SJSA1 (cell line): ENCODE measurements at regions not wholly inside any gene's neighbourhood (a gene's known extent, or its start where the extent isn't known, plus 50 kb on each side); places are given as distances from the start of the nearest gene placed in this dataset.
A peak's percentile ranks its signal among the peaks of the same experiment; 100 is the strongest.

Experiments
- DNase-seq, 2 experiments: peaks; one replicate each; pipeline ENCODE4 v3.0.0-alpha.2; 2015 to 2020; ENCODE audit warnings: low spot score in 2 of 2, low read depth in 1 of 2
- H3K27ac ChIP-seq: fragments of 250-450 bp; sonication (Bioruptor Pico); 2 replicates; pipeline ENCODE4 v1.5.1; 2020; ENCODE audit warnings: mild to moderate bottlenecking, moderate library complexity
- H3K27me3 ChIP-seq: fragments of 250-450 bp; sonication (Bioruptor Pico); replicated peaks from 2 replicates; pipeline ENCODE4 v1.5.1; 2020; ENCODE audit warnings: mild to moderate bottlenecking, moderate library complexity
- H3K36me3 ChIP-seq: fragments of 250-450 bp; sonication (Bioruptor Pico); 2 replicates; pipeline ENCODE4 v1.5.1; 2020; ENCODE audit warnings: mild to moderate bottlenecking
- H3K4me1 ChIP-seq: fragments of 250-450 bp; sonication (Bioruptor Pico); replicated peaks from 2 replicates; pipeline ENCODE4 v1.6.1; 2021; ENCODE audit warnings: mild to moderate bottlenecking
- H3K4me3 ChIP-seq: fragments of 250-450 bp; sonication (Bioruptor Pico); 2 replicates; pipeline ENCODE4 v1.5.1; 2020; ENCODE audit warnings: mild to moderate bottlenecking
- H3K9me3 ChIP-seq: fragments of 250-450 bp; sonication (Bioruptor Pico); replicated peaks from 2 replicates; pipeline ENCODE4 v1.5.1; 2020; ENCODE audit warnings: mild to moderate bottlenecking

GRCh38 chr7:155219947-155220769, 77.5 kb upstream of the INSIG1 start:
- Histone ChIP-seq H3K9me3 (no peaks in the 10 kb centered on the region), H3K27me3 (peaks cover 5% of the 10 kb centered on the region; the same call in 1 of the 2 replicates), H3K36me3 (no peaks in the 10 kb centered on the region), H3K4me3 (no peak overlapping the region), H3K4me1 (peaks cover 9% of the 10 kb centered on the region), H3K27ac (no peak overlapping the region)
- no peak for DNase-seq

- Histone ChIP-seq H3K36me3 (no peaks in the 10 kb centered on the region), H3K4me1 (peaks cover 9% of the 10 kb centered on the region), H3K4me3 (no peak overlapping the region), H3K9me3 (no peaks in the 10 kb centered on the region), H3K27me3 (peaks cover 5% of the 10 kb centered on the region; the same call in 1 of the 2 replicates), H3K27ac (no peak overlapping the region)
- no peak for DNase-seq
These were observed 76.8 kb upstream of the INSIG1 start for GRCh38 chr7:155220903-155221302.

GRCh38 chr7:155221547-155221946, 76.1 kb upstream of the INSIG1 start:
- no peak for DNase-seq
- Histone ChIP-seq H3K4me1 (peaks cover 9% of the 10 kb centered on the region), H3K4me3 (no peak overlapping the region), H3K36me3 (no peaks in the 10 kb centered on the region), H3K27me3 (peaks cover 5% of the 10 kb centered on the region; the same call in 1 of the 2 replicates), H3K27ac (no peak overlapping the region), H3K9me3 (no peaks in the 10 kb centered on the region)

- no peaks in the 10 kb centered on the region for H3K36me3 ChIP-seq
- no peaks in the 10 kb centered on the region for H3K9me3 ChIP-seq
- peaks cover 5% of the 10 kb centered on the region; the same call in 1 of the 2 replicates for H3K27me3 ChIP-seq
- no peak overlapping the region for H3K4me3 ChIP-seq
- no peak overlapping the region for H3K27ac ChIP-seq
- H3K4me1 ChIP-seq, result peaks cover 9% of the 10 kb centered on the region
- DNase-seq, result no peak
These were observed 75.6 kb upstream of the INSIG1 start for GRCh38 chr7:155222061-155222460.

- H3K4me3 ChIP-seq, result no peak overlapping the region
- H3K4me1 ChIP-seq, result peaks cover 9% of the 10 kb centered on the region
- peaks cover 5% of the 10 kb centered on the region; the same call in 1 of the 2 replicates for H3K27me3 ChIP-seq
- no peak overlapping the region for H3K27ac ChIP-seq
- H3K9me3 ChIP-seq, result no peaks in the 10 kb centered on the region
- no peak for DNase-seq
- no peaks in the 10 kb centered on the region for H3K36me3 ChIP-seq
These were observed 75.1 kb upstream of the INSIG1 start for GRCh38 chr7:155222573-155222972.

- H3K27me3 ChIP-seq, result peaks cover 5% of the 10 kb centered on the region; the same call in 1 of the 2 replicates
- H3K36me3 ChIP-seq, result no peaks in the 10 kb centered on the region
- H3K9me3 ChIP-seq, result no peaks in the 10 kb centered on the region
- DNase-seq, result no peak
- H3K27ac ChIP-seq, result no peak overlapping the region
- H3K4me1 ChIP-seq, result peaks cover 9% of the 10 kb centered on the region
- H3K4me3 ChIP-seq, result no peak overlapping the region
These were observed 74.7 kb upstream of the INSIG1 start for GRCh38 chr7:155223021-155223420.

GRCh38 chr7:155223503-155223902, 74.2 kb upstream of the INSIG1 start:
- H3K4me1 ChIP-seq, result peaks cover 13% of the 10 kb centered on the region
- H3K4me3 ChIP-seq, result no peak overlapping the region
- H3K27ac ChIP-seq, result no peak overlapping the region
- peaks cover 5% of the 10 kb centered on the region; the same call in 1 of the 2 replicates for H3K27me3 ChIP-seq
- no peaks in the 10 kb centered on the region for H3K9me3 ChIP-seq
- DNase-seq, result no peak
- no peaks in the 10 kb centered on the region for H3K36me3 ChIP-seq

GRCh38 chr7:155224116-155224811, 73.4 kb upstream of the INSIG1 start:
- H3K27ac ChIP-seq, result no peak overlapping the region
- peak in 1 of 2 experiments; percentile 28 for DNase-seq
- peaks cover 14% of the 10 kb centered on the region for H3K4me1 ChIP-seq
- peaks cover 5% of the 10 kb centered on the region; the same call in 1 of the 2 replicates for H3K27me3 ChIP-seq
- H3K36me3 ChIP-seq, result no peaks in the 10 kb centered on the region
- no peak overlapping the region for H3K4me3 ChIP-seq
- H3K9me3 ChIP-seq, result no peaks in the 10 kb centered on the region

GRCh38 chr7:155225095-155225494, 72.6 kb upstream of the INSIG1 start:
- H3K9me3 ChIP-seq, result no peaks in the 10 kb centered on the region
- no peaks in the 10 kb centered on the region for H3K36me3 ChIP-seq
- DNase-seq, result no peak
- peaks cover 20% of the 10 kb centered on the region for H3K4me1 ChIP-seq
- H3K4me3 ChIP-seq, result no peak overlapping the region
- H3K27me3 ChIP-seq, result 0 out of 2 replicates have a peak, but pooled peaks cover 5% of the 10 kb centered on the region
- no peak overlapping the region for H3K27ac ChIP-seq

- H3K9me3 ChIP-seq, result no peaks in the 10 kb centered on the region
- H3K27ac ChIP-seq, result no peak overlapping the region
- peaks cover 23% of the 10 kb centered on the region for H3K4me1 ChIP-seq
- DNase-seq, result no peak
- H3K27me3 ChIP-seq, result 0 out of 2 replicates have a peak, but pooled peaks cover 5% of the 10 kb centered on the region
- no peaks in the 10 kb centered on the region for H3K36me3 ChIP-seq
- H3K4me3 ChIP-seq, result no peak overlapping the region
These were observed 72.2 kb upstream of the INSIG1 start for GRCh38 chr7:155225516-155225915.

- no peak overlapping the region for H3K4me3 ChIP-seq
- H3K27ac ChIP-seq, result no peak overlapping the region
- H3K9me3 ChIP-seq, result no peaks in the 10 kb centered on the region
- H3K36me3 ChIP-seq, result no peaks in the 10 kb centered on the region
- H3K27me3 ChIP-seq, result 0 out of 2 replicates have a peak, but pooled peaks cover 5% of the 10 kb centered on the region
- H3K4me1 ChIP-seq, result peaks cover 27% of the 10 kb centered on the region
- no peak for DNase-seq
These were observed 71.2 kb upstream of the INSIG1 start for GRCh38 chr7:155226261-155227003.

- Histone ChIP-seq H3K4me3 (no peak overlapping the region), H3K4me1 (peaks cover 27% of the 10 kb centered on the region), H3K36me3 (no peaks in the 10 kb centered on the region), H3K27me3 (0 out of 2 replicates have a peak, but pooled peaks cover 5% of the 10 kb centered on the region), H3K27ac (no peak overlapping the region), H3K9me3 (no peaks in the 10 kb centered on the region)
- no peak for DNase-seq
These were observed 70.5 kb upstream of the INSIG1 start for GRCh38 chr7:155227004-155227787.
